ENCODE measurements at regions not wholly inside any gene's neighbourhood (a gene's known extent, or its start where the extent isn't known, plus 50 kb on each side); places are given as distances from the start of the nearest gene placed in this dataset.

- 90% methylated on average over 6 of the region's 6 CpGs for WGBS
Measured at GRCh38 chr10:78720091-78720490, 348.7 kb upstream of the ZMIZ1 start.

GRCh38 chr10:78721231-78721630, 347.5 kb upstream of the ZMIZ1 start:
- WGBS: 67% methylated on average over 1 of the region's 1 CpG
- Histone ChIP-seq H3K4me3 (no peak overlapping the region), H3K27me3 (no peaks in the 10 kb centered on the region), H3K9me3 (no peaks in the 10 kb centered on the region), H3K27ac (no peak overlapping the region), H3K4me1 (no peaks in the 10 kb centered on the region), H3K36me3 (no peaks in the 10 kb centered on the region)
- no peak for DNase-seq (ENCODE audit: low spot score in 2 of 2)
- TF ChIP-seq, protein P1, sequence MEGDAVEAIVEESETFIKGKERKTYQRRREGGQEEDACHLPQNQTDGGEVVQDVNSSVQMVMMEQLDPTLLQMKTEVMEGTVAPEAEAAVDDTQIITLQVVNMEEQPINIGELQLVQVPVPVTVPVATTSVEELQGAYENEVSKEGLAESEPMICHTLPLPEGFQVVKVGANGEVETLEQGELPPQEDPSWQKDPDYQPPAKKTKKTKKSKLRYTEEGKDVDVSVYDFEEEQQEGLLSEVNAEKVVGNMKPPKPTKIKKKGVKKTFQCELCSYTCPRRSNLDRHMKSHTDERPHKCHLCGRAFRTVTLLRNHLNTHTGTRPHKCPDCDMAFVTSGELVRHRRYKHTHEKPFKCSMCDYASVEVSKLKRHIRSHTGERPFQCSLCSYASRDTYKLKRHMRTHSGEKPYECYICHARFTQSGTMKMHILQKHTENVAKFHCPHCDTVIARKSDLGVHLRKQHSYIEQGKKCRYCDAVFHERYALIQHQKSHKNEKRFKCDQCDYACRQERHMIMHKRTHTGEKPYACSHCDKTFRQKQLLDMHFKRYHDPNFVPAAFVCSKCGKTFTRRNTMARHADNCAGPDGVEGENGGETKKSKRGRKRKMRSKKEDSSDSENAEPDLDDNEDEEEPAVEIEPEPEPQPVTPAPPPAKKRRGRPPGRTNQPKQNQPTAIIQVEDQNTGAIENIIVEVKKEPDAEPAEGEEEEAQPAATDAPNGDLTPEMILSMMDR (IDR thresholded peaks at IDR 0.05): no peak
- no peak for TF ChIP-seq EP300 (IDR thresholded peaks at IDR 0.05)
- TF ChIP-seq POLR2AphosphoS5 (IDR thresholded peaks at IDR 0.05): no peak
- TF ChIP-seq POLR2A (IDR thresholded peaks at IDR 0.05): no peak

More at GRCh38 chr10:78720091-78720490, 348.7 kb upstream of the ZMIZ1 start:
- no peak overlapping the region for H3K4me3 ChIP-seq
- H3K4me1 ChIP-seq: no peaks in the 10 kb centered on the region
- no peaks in the 10 kb centered on the region for H3K9me3 ChIP-seq
- H3K36me3 ChIP-seq: no peaks in the 10 kb centered on the region
- H3K27me3 ChIP-seq: no peaks in the 10 kb centered on the region
- TF ChIP-seq, protein P1 (IDR thresholded peaks at IDR 0.05): no peak
- TF ChIP-seq EP300 (IDR thresholded peaks at IDR 0.05): no peak
- TF ChIP-seq POLR2AphosphoS5 (IDR thresholded peaks at IDR 0.05): no peak
- TF ChIP-seq POLR2A (IDR thresholded peaks at IDR 0.05): no peak
- no peak overlapping the region for H3K27ac ChIP-seq
- DNase-seq (ENCODE audit: low spot score in 2 of 2): no peak

- TF ChIP-seq POLR2AphosphoS5 (IDR thresholded peaks at IDR 0.05) (no peak), EP300 (IDR thresholded peaks at IDR 0.05) (no peak), POLR2A (IDR thresholded peaks at IDR 0.05) (no peak)
- TF ChIP-seq, protein P1 (IDR thresholded peaks at IDR 0.05): no peak
- WGBS: 96% methylated on average over 4 of the region's 4 CpGs
- no peaks in the 10 kb centered on the region for H3K9me3 ChIP-seq
- DNase-seq (ENCODE audit: low spot score in 2 of 2): no peak
- H3K4me1 ChIP-seq: no peaks in the 10 kb centered on the region
- H3K27ac ChIP-seq: no peak overlapping the region
- H3K4me3 ChIP-seq: no peak overlapping the region
- no peaks in the 10 kb centered on the region for H3K36me3 ChIP-seq
- H3K27me3 ChIP-seq: no peaks in the 10 kb centered on the region
Measured at GRCh38 chr10:78724846-78725245, 343.9 kb upstream of the ZMIZ1 start.

DNA sequence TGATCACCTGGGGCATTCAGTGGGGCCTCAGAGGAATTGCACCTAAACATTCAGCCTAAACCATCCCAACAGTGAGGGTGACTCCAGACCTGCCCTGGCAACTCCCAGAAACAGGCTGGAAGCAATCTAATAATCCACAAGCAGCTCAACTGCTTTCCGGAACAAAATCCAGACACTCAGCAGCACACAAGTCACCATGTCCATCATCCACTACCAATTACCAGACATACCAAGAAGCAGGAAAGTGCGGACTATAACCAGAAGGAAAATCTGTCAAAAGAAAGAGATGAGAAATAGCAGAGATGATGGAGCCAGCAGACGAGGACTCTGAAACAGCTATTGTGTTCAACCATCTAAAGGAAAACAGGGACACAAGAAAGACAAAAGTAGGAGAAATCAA, 342.6 kb upstream of the ZMIZ1 start:
- Histone ChIP-seq H3K27ac (no peak overlapping the region), H3K4me1 (no peaks in the 10 kb centered on the region), H3K36me3 (no peaks in the 10 kb centered on the region), H3K27me3 (no peaks in the 10 kb centered on the region), H3K9me3 (no peaks in the 10 kb centered on the region), H3K4me3 (no peak overlapping the region)
- no peak for TF ChIP-seq EP300 (IDR thresholded peaks at IDR 0.05)
- TF ChIP-seq, protein P1 (IDR thresholded peaks at IDR 0.05): no peak
- TF ChIP-seq POLR2AphosphoS5 (IDR thresholded peaks at IDR 0.05): no peak
- no peak for TF ChIP-seq POLR2A (IDR thresholded peaks at IDR 0.05)
- WGBS: 97% methylated on average over 3 of the region's 3 CpGs
- no peak for DNase-seq (ENCODE audit: low spot score in 2 of 2)

GRCh38 chr10:78727251-78727650, 341.5 kb upstream of the ZMIZ1 start:
- Histone ChIP-seq H3K4me1 (no peaks in the 10 kb centered on the region), H3K27ac (no peak overlapping the region), H3K4me3 (no peak overlapping the region), H3K9me3 (no peaks in the 10 kb centered on the region), H3K36me3 (no peaks in the 10 kb centered on the region), H3K27me3 (no peaks in the 10 kb centered on the region)
- TF ChIP-seq POLR2A (IDR thresholded peaks at IDR 0.05) (no peak), POLR2AphosphoS5 (IDR thresholded peaks at IDR 0.05) (no peak), EP300 (IDR thresholded peaks at IDR 0.05) (no peak)
- TF ChIP-seq, protein P1 (IDR thresholded peaks at IDR 0.05): no peak
- no peak for DNase-seq (ENCODE audit: low spot score in 2 of 2)
- 92% methylated on average over 2 of the region's 2 CpGs for WGBS

Data from suprapubic skin (tissue), 4 donors.